ENCODE measurements at regions not wholly inside any gene's neighbourhood (a gene's known extent, or its start where the extent isn't known, plus 50 kb on each side); places are given as distances from the start of the nearest gene placed in this dataset.

DNA sequence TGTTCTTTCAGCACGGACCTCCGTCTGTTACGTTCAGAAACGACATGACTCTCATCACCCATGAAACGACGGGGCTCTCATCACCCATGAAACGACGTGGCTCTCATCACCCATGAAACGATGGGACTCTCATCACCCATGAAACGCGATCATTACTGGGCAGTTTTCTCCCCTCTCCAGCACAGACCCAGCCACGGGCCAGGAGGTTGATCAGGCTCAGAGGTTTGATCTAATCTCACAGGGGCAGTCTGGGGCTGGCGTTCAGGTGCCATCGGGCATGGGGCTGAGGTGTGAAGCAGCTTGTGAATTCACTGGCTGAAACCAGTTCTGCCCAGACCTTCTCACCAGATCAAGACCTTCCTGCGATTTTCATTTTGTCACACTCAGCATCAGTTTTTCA lies 296.4 kb downstream of the NDUFA10 start:
- TF ChIP-seq, protein P1, sequence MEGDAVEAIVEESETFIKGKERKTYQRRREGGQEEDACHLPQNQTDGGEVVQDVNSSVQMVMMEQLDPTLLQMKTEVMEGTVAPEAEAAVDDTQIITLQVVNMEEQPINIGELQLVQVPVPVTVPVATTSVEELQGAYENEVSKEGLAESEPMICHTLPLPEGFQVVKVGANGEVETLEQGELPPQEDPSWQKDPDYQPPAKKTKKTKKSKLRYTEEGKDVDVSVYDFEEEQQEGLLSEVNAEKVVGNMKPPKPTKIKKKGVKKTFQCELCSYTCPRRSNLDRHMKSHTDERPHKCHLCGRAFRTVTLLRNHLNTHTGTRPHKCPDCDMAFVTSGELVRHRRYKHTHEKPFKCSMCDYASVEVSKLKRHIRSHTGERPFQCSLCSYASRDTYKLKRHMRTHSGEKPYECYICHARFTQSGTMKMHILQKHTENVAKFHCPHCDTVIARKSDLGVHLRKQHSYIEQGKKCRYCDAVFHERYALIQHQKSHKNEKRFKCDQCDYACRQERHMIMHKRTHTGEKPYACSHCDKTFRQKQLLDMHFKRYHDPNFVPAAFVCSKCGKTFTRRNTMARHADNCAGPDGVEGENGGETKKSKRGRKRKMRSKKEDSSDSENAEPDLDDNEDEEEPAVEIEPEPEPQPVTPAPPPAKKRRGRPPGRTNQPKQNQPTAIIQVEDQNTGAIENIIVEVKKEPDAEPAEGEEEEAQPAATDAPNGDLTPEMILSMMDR (IDR thresholded peaks at IDR 0.05): no peak
- TF ChIP-seq ZFX (IDR thresholded peaks at IDR 0.05; ENCODE audit: borderline replicate concordance): no peak

All from 22Rv1 (cell line).